ENCODE measurements at regions not wholly inside any gene's neighbourhood (a gene's known extent, or its start where the extent isn't known, plus 50 kb on each side); places are given as distances from the start of the nearest gene placed in this dataset.

DNA sequence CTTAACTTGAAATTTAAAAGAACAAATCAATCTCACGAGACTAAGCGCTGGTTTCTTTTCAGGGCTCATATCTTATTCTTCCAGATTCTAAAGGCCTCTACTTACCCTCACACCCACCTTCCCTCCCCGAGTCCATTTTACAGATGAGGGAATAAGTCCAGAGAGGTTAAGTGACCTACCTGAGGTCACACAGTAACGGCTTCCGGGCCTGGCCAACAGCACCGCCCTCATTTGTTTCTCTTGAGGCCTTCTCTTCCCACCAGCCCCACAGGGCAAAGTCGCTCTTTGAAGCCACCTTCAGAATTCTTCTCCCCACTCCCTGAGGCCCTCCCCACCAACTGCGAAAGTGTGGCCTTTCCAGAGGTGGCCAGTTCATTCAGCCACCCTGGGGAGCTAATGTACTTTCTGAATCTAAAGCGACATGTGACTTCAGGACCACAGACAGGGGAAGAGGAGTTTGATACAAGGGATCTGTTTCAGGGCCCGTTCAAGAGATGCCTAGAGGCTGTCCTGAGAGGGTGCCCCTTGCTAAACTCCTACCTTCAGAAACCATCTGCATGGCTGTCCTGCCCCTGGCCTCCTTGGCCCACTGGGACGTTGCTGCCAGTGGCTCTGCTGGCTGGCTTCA is 275.3 kb downstream of the HAUS1 start:
- TF ChIP-seq POLR2AphosphoS5 (IDR thresholded peaks at IDR 0.05; ENCODE audit: low read depth, low read length), result no peak
- no peak for TF ChIP-seq SIN3A (IDR thresholded peaks at IDR 0.05; ENCODE audit: borderline replicate concordance, insufficient read depth, low read length)
- TF ChIP-seq, protein P1, sequence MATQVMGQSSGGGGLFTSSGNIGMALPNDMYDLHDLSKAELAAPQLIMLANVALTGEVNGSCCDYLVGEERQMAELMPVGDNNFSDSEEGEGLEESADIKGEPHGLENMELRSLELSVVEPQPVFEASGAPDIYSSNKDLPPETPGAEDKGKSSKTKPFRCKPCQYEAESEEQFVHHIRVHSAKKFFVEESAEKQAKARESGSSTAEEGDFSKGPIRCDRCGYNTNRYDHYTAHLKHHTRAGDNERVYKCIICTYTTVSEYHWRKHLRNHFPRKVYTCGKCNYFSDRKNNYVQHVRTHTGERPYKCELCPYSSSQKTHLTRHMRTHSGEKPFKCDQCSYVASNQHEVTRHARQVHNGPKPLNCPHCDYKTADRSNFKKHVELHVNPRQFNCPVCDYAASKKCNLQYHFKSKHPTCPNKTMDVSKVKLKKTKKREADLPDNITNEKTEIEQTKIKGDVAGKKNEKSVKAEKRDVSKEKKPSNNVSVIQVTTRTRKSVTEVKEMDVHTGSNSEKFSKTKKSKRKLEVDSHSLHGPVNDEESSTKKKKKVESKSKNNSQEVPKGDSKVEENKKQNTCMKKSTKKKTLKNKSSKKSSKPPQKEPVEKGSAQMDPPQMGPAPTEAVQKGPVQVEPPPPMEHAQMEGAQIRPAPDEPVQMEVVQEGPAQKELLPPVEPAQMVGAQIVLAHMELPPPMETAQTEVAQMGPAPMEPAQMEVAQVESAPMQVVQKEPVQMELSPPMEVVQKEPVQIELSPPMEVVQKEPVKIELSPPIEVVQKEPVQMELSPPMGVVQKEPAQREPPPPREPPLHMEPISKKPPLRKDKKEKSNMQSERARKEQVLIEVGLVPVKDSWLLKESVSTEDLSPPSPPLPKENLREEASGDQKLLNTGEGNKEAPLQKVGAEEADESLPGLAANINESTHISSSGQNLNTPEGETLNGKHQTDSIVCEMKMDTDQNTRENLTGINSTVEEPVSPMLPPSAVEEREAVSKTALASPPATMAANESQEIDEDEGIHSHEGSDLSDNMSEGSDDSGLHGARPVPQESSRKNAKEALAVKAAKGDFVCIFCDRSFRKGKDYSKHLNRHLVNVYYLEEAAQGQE (IDR thresholded peaks at IDR 0.05; ENCODE audit: insufficient read depth in 1 of 2, low read depth in 2 of 2, low read length in 2 of 2), result peak; percentile 12 to 84; a peak in 2 of 4 replicates
- TF ChIP-seq TAF1 (IDR thresholded peaks at IDR 0.05; ENCODE audit: borderline replicate concordance, insufficient read depth, low read length), result no peak
- no peak for TF ChIP-seq FOXP2 (optimal IDR thresholded peaks at IDR 0.05; ENCODE audit: borderline replicate concordance, extremely low read depth, extremely low read length, insufficient read depth)

Measured in PFSK-1 (cell line).